GM19023 (cell line): ENCODE measurements at regions not wholly inside any gene's neighbourhood (a gene's known extent, or its start where the extent isn't known, plus 50 kb on each side); places are given as distances from the start of the nearest gene placed in this dataset.

Source experiments
- ATAC-seq: cut with Tn5 transposase; IDR thresholded peaks from one replicate; pipeline ENCODE4 v1.9.1; 2021; ENCODE audit warnings: mild to moderate bottlenecking, moderate library complexity; ENCODE audit not compliant: unreplicated experiment

GRCh38 chr6:40645043-40645442 lies 57.9 kb upstream of the LRFN2 start:
- ATAC-seq = no peak

GRCh38 chr6:40642837-40643236 lies 55.7 kb upstream of the LRFN2 start:
- no peak for ATAC-seq

- ATAC-seq = no peak
Observed at GRCh38 chr6:40642190-40642589, 55.0 kb upstream of the LRFN2 start.

GRCh38 chr6:40640599-40641227 lies 53.5 kb upstream of the LRFN2 start:
- no peak for ATAC-seq
